Hematopoietic multipotent progenitor cell treated with erythropoietin and hydrocortisone succinate and interleukin-3 and kit ligand, for 15 days (in vitro differentiated cells): ENCODE measurements at regions not wholly inside any gene's neighbourhood (a gene's known extent, or its start where the extent isn't known, plus 50 kb on each side); places are given as distances from the start of the nearest gene placed in this dataset.

Source experiments
- DNase-seq: peaks from one replicate; pipeline ENCODE4 v3.0.0-alpha.2; 2015; ENCODE audit warnings: low spot score

- DNase-seq: no peak
Observed at GRCh38 chr6:149149653-149150052, 167.9 kb upstream of the TAB2 start.

DNA sequence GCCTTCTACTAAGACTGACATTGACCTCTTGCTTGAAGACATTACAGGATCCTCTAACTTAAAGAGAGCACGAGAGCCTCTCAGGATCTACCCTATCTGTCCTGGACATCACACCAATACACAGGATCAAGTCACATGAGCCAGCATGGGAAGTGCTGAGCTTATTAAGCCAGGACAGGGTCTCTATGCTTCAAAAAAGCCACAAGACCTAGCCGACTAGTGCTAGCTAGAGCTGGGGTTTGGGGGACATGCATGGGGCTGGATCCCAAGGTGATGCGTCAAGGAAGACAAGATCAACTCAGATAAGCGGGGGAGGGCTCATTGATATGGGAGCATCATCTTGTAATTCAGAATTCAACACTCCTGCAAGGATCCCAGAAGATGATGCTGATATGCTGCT, 167.2 kb upstream of the TAB2 start:
- DNase-seq: no peak

- no peak for DNase-seq
Observed at GRCh38 chr6:149150801-149151398, 166.6 kb upstream of the TAB2 start.

- DNase-seq: no peak
Observed at GRCh38 chr6:149152521-149152920, 165.0 kb upstream of the TAB2 start.

DNA sequence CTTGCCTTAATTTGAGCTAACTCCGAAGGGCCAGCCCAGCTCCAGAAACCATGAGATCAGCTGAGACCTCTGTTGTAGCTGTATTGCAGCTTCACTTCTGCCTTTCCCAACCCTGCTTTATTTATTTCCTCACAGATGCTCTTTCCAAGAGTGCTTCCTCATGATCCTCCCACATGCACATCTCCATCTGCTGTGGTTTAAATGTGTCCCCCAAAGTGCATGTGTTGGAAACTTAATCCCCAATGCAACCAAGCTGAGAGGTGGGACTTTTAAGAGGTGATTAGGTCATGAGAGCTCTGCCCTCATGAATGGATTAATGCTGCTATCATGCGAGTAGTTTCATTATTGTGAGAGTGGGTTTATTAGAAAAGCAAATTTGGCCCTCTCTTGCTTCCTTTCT, 164.4 kb upstream of the TAB2 start:
- no peak for DNase-seq

- no peak for DNase-seq
Observed at GRCh38 chr6:149153693-149154092, 163.8 kb upstream of the TAB2 start.

DNA sequence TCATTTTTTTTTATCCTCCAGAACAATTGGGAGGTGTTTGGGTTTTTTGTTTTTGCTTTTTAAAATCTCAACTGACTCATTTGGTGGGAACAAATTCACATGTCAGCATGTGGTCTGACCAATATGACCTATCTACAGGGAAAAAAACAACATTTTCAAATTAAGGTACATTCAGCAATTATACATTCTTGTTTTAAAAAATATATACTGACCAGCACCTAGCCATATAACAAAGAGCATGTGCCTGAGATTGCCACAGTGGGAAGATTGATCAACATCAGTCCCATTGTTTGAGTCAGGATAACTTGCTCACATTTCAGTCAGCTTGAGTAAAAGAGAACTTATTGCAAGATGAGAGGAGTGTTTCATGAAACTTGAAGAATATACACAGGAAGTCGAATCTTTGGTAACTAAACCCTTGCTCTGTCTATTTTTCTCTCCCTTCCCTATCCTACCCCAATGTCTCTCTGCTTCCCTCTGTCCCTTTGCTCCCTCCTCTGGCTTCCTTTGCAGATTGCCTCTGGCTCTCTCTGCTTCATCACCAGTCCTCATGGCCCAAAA, 163.2 kb upstream of the TAB2 start:
- DNase-seq: no peak

DNA sequence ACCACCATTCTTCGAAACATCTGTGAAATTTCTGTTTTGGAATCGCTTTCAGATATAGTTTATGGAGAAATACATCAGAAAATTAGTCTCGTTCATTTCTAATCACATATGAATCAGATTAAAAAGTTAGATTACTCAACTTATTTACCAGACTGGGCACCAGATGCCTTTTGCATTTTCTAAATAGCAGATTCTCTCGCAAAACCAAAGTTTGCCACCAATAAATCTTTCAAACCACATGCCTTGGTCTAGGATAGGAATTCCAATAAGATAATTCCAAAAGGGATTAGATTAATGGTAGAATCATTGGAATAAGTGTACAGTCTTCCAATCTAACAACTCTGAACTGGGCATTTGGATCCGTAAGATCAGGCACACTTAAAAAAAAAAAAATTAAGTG, 160.4 kb upstream of the TAB2 start:
- no peak for DNase-seq

DNA sequence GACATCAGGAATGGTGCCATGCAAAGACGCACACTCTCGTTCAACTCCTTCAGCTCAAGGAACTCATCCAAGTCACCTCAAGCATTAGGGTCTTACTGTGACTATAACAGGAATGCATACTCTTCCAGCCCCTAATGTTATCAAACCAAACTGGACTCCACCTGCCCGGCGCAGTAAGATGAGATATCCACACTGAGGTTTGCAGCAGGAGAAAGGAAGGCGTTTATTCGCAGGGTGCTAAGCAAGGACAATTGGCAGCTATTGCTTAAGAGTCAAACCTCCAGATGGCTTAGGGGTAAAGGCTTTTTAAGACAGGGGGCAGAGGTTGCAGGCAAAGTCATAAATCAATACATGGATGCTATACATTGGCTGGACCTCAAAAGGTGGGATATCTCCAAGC, 159.4 kb upstream of the TAB2 start:
- no peak for DNase-seq

- no peak for DNase-seq
Observed at GRCh38 chr6:149160943-149161342, 156.6 kb upstream of the TAB2 start.

DNA sequence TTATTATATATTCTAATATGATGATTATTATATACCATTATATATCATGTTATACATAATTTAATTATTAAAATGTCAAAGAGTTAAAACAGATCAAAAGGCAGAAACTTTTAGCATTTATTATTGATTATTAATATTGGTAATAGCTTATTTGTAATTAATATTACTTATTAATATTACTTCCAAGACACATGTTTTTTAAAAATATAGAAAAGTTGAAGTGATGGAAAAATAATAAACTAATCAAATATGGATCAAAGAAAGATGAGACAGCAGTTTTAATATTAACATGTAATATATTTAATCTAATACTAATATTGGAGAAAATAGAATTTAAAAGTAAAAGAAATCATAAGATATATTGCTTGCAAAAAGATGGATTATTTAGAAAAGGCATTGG, 154.6 kb upstream of the TAB2 start:
- DNase-seq: no peak

- DNase-seq: no peak
Observed at GRCh38 chr6:149164199-149164750, 153.2 kb upstream of the TAB2 start.

GRCh38 chr6:149166336-149166735, 151.2 kb upstream of the TAB2 start:
- no peak for DNase-seq

DNA sequence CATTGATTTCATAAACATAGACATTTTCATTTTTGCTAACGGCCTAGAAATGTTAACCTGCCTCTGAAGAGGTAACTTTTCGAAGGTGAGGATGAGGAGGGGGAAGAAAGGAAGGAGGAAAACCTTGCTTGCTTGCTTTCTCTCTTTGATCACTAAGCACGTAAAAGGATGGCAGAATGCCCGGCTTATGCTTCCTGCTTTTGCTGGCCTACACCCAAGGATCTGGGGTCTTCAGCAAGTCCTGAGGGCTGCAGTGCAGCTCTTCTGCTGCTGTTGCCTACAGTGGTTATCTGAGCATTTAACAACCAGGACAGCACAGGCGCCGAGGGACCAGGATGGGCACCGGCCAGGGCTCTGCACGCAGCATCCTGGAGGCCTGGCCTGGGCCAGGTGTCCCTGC, 150.8 kb upstream of the TAB2 start:
- no peak for DNase-seq

- DNase-seq: no peak
Observed at GRCh38 chr6:149168968-149169367, 148.5 kb upstream of the TAB2 start.

GRCh38 chr6:149169761-149170511, 147.6 kb upstream of the TAB2 start:
- DNase-seq: no peak

- DNase-seq: no peak
Observed at GRCh38 chr6:149170564-149171452, 146.7 kb upstream of the TAB2 start.

GRCh38 chr6:149173222-149173621, 144.3 kb upstream of the TAB2 start:
- no peak for DNase-seq

DNA sequence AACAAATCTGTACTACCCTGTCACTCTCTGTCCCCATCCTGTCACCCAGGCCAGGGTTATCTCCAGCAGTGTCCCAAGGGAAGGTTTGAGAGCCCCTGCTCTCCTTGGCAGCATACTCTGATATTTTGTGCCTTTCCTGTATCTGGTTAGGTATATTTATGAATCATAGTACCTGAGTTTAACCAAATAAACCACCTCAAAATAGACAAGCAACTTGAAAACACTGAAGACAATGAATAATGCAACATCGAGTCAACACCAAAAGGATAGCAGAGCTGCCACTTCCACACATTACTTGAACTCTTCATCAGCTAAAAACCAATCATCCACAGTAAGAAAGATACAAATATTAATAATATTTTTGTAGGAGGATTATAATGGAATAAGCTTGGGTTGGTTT, 142.6 kb upstream of the TAB2 start:
- no peak for DNase-seq

DNA sequence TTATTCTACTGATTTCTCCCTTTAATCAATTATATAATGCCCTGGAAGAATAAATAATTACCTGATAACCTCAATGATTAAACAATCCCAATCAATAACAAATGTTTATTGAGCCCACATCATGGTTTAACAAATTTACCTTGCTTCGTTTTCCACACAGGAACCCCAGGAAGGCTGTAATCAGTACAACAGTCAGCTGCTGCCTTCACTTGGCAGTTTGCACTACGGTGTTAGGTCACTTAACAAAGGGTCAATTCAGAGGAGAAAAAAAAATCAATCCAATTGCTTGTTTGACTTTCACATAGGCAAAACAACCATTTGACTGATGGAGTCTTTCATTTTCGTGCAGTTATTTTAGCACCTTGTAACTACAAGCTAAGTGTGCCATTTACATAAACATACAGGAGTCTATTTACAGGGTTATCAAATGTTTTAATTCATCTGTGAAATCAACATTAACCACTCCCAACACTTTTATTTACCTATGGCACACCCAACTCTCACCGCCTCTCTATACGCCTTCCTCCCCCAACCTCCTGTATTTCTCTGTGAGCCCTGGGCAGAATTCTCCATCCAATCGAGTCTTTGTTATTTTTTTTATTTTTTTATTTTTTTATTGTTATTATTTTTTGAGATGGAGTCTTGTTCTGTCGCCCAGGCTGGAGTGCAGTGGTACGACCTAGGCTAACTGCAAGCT, 140.4 kb upstream of the TAB2 start:
- no peak for DNase-seq

GRCh38 chr6:149179431-149179830, 138.1 kb upstream of the TAB2 start:
- DNase-seq: no peak

DNA sequence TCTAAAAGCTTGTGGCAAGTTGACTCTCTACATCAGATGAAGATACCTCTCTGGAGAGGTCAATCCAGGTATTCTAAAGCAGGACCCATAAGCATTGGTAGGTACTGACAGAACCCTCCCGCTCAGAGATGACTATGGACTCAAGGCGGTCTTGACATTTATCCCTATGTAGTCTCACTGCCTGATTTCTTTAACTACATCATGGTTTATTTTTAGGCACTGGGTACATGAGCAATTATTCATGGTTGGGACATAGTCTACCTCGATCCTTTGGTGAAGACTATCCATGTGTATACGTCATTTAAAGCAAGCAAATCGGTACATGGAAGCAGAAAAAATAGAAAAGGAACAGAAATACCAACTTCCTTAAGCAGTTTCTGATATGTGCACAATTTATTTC, 136.2 kb upstream of the TAB2 start:
- DNase-seq: no peak
